ENCODE measurements at regions not wholly inside any gene's neighbourhood (a gene's known extent, or its start where the extent isn't known, plus 50 kb on each side); places are given as distances from the start of the nearest gene placed in this dataset.

DNA sequence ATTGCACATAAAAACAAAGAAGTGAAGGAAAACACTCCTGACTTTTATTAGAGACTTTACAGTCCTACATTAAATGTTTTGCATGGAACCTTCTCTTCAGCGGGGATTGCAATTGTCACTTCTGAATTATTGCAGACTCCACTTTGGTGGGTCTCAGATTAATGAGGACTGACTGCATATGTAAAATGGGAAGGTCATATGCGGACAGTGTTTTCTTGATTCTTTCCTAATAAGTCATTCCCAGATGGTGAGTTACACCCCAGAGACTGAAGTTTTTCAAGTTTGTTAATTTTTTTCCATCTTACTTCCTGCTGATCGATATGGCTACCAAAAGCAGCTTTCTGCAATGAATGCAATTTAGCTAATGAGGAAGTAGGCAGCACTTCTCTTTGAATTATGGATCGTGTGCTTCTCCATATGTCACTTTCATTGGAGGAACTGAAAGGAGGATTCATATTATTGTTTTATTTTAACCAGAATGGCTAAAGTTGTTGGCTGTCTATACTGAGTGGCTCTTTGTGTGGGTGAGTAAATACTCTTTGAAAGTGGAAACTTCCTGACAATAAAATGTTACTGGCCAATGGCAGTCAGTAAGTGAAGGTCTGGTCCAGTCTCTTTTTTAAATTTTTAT is 119.3 kb upstream of the CLNK start:
- TF ChIP-seq EZH2 (IDR thresholded peaks at IDR 0.05) (no peak), POLR2A (IDR thresholded peaks at IDR 0.05; ENCODE audit: borderline replicate concordance, extremely low read depth, insufficient read depth, insufficient read length) (no peak), SRF (IDR thresholded peaks at IDR 0.05; ENCODE audit: low read depth) (no peak), RAD21 (IDR thresholded peaks at IDR 0.05; ENCODE audit: low read depth) (no peak), ELF1 (IDR thresholded peaks at IDR 0.05; ENCODE audit: borderline replicate concordance, low read depth) (no peak)
- TF ChIP-seq, protein P1, sequence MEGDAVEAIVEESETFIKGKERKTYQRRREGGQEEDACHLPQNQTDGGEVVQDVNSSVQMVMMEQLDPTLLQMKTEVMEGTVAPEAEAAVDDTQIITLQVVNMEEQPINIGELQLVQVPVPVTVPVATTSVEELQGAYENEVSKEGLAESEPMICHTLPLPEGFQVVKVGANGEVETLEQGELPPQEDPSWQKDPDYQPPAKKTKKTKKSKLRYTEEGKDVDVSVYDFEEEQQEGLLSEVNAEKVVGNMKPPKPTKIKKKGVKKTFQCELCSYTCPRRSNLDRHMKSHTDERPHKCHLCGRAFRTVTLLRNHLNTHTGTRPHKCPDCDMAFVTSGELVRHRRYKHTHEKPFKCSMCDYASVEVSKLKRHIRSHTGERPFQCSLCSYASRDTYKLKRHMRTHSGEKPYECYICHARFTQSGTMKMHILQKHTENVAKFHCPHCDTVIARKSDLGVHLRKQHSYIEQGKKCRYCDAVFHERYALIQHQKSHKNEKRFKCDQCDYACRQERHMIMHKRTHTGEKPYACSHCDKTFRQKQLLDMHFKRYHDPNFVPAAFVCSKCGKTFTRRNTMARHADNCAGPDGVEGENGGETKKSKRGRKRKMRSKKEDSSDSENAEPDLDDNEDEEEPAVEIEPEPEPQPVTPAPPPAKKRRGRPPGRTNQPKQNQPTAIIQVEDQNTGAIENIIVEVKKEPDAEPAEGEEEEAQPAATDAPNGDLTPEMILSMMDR (IDR thresholded peaks at IDR 0.05 in 2 of 3, conservative IDR thresholded peaks at IDR 0.05 in 1 of 3; ENCODE audit: borderline replicate concordance in 1 of 3, insufficient read depth in 1 of 3, low read depth in 2 of 3, low read length in 2 of 3), result no peak
